IMR-90 (cell line): ENCODE measurements at regions not wholly inside any gene's neighbourhood (a gene's known extent, or its start where the extent isn't known, plus 50 kb on each side); places are given as distances from the start of the nearest gene placed in this dataset.

Experiments
- ATAC-seq: fragments of 200-7000 bp; cut with Tn5 transposase; 2 replicates; pipeline ENCODE4 v1.9.1; 2020; ENCODE audit warnings: low read depth, mild to moderate bottlenecking, moderate library complexity
- BruUV-seq: library from RNA; stranded (reverse); fragments of 400-500 nt; replicated peaks from 2 replicates; lab custom pipeline; 2021; lab: Mats Ljungman, UMichigan
- CTCF ChIA-PET: fragments of 300-600 bp; formaldehyde crosslinking; extraction: SDS; loops from one replicate; lab custom pipeline; 2021; ENCODE audit warnings: antibody characterized with exemption; lab: Yijun Ruan, JAX
- POLR2A ChIA-PET: fragments of 300-600 bp; sonication (Branson Sonifier 250); formaldehyde crosslinking; loops from one replicate; lab custom pipeline; 2022; ENCODE audit warnings: antibody characterized with exemption; ENCODE audit not compliant: unreplicated experiment; lab: Charles Lee
- DNase-seq: peaks from one replicate; pipeline ENCODE4 v3.0.0; 2013
- H2AFZ ChIP-seq: replicated peaks from 2 replicates; pipeline ENCODE3; 2013; ENCODE audit warnings: low read length, mild to moderate bottlenecking; ENCODE audit not compliant: poor library complexity
- H2AK5ac ChIP-seq: 2 replicates; pipeline ENCODE4 v1.6.1; 2013; ENCODE audit warnings: low read depth, low read length, inconsistent platforms
- H2AK9ac ChIP-seq: replicated peaks from 2 replicates; pipeline ENCODE3; 2013; ENCODE audit warnings: mild to moderate bottlenecking, low read depth, low read length, moderate library complexity; ENCODE audit not compliant: poor library complexity
- H2BK120ac ChIP-seq: 2 replicates; pipeline ENCODE4 v1.6.1; 2013; ENCODE audit warnings: low read depth, low read length, inconsistent platforms
- H2BK15ac ChIP-seq: 3 replicates; pipeline ENCODE4 v1.6.1; 2013; ENCODE audit warnings: low read depth, low read length, inconsistent platforms
- H2BK20ac ChIP-seq: 2 replicates; pipeline ENCODE4 v1.6.1; 2013; ENCODE audit warnings: low read depth, mild to moderate bottlenecking, inconsistent platforms, low read length, moderate library complexity
- H2BK5ac ChIP-seq: 2 replicates; pipeline ENCODE4 v1.6.1; 2013; ENCODE audit warnings: mild to moderate bottlenecking, low read depth, low read length, inconsistent platforms; ENCODE audit not compliant: poor library complexity, severe bottlenecking
- H3K14ac ChIP-seq: replicated peaks from 2 replicates; pipeline ENCODE4 v1.6.1; 2013; ENCODE audit warnings: low read depth, low read length, inconsistent platforms
- H3K18ac ChIP-seq: 2 replicates; pipeline ENCODE4 v1.6.1; 2013; ENCODE audit warnings: low read depth, low read length, control low read depth
- H3K23ac ChIP-seq: 2 replicates; pipeline ENCODE4 v1.6.1; 2013; ENCODE audit warnings: low read depth, low read length, inconsistent platforms
- H3K27ac ChIP-seq: 2 replicates; pipeline ENCODE4 v1.5.1; 2013; ENCODE audit warnings: mild to moderate bottlenecking, control low read depth, low read length; ENCODE audit not compliant: insufficient read depth
- H3K27me3 ChIP-seq: 2 replicates; pipeline ENCODE4 v1.6.1; 2013; ENCODE audit warnings: low read length; ENCODE audit not compliant: control insufficient read depth, insufficient read depth
- H3K36me3 ChIP-seq: 2 replicates; pipeline ENCODE4 v1.6.1; 2013; ENCODE audit warnings: low read length, mixed read lengths; ENCODE audit not compliant: control insufficient read depth, insufficient read depth
- H3K4ac ChIP-seq: 2 replicates; pipeline ENCODE4 v1.6.1; 2013; ENCODE audit warnings: low read depth, low read length, inconsistent platforms
- H3K4me1 ChIP-seq: 2 replicates; pipeline ENCODE4 v1.6.1; 2013; ENCODE audit warnings: low read length, mixed read lengths; ENCODE audit not compliant: control insufficient read depth, insufficient read depth
- H3K4me2 ChIP-seq: 2 replicates; pipeline ENCODE4 v1.6.1; 2013; ENCODE audit warnings: low read depth, mild to moderate bottlenecking, control low read depth, low read length, moderate library complexity
- H3K4me3 ChIP-seq: 2 replicates; pipeline ENCODE4 v1.5.1; 2013; ENCODE audit warnings: low read depth, mild to moderate bottlenecking, control low read depth, low read length, moderate library complexity; ENCODE audit not compliant: insufficient read depth
- H3K56ac ChIP-seq: 2 replicates; pipeline ENCODE4 v1.6.1; 2013; ENCODE audit warnings: low read length, inconsistent platforms; ENCODE audit not compliant: insufficient read depth; ENCODE audit errors: extremely low read depth
- H3K79me1 ChIP-seq, 2 experiments: 2 replicates each; pipeline ENCODE4 v1.6.1; 2013; ENCODE audit warnings: low read length in 2 of 2, inconsistent platforms in 1 of 2, low read depth in 1 of 2
- H3K9ac ChIP-seq: 2 replicates; pipeline ENCODE4 v1.6.1; 2013; ENCODE audit warnings: low read depth, low read length, control low read depth
- H3K9me1 ChIP-seq: 2 replicates; pipeline ENCODE4 v1.6.1; 2013; ENCODE audit warnings: low read length, inconsistent platforms; ENCODE audit not compliant: insufficient read depth
- H3K9me3 ChIP-seq: 2 replicates; pipeline ENCODE4 v1.6.1; 2013; ENCODE audit warnings: low read length; ENCODE audit not compliant: control insufficient read depth, insufficient read depth
- H4K20me1 ChIP-seq: 2 replicates; pipeline ENCODE4 v1.6.1; 2013; ENCODE audit warnings: low read length, inconsistent platforms; ENCODE audit not compliant: insufficient read depth
- H4K5ac ChIP-seq: 2 replicates; pipeline ENCODE4 v1.6.1; 2013; ENCODE audit warnings: mild to moderate bottlenecking, low read depth, low read length, control low read depth
- H4K8ac ChIP-seq, 2 experiments: 2 replicates each; pipeline ENCODE4 v1.6.1; 2013; ENCODE audit warnings: low read depth in 2 of 2, low read length in 2 of 2, control low read depth in 1 of 2, inconsistent platforms in 1 of 2
- H4K91ac ChIP-seq: 2 replicates; pipeline ENCODE4 v1.6.1; 2013; ENCODE audit warnings: low read depth, low read length, inconsistent platforms; ENCODE audit not compliant: insufficient read depth
- BHLHE40 ChIP-seq: fragments of 150-350 bp; IDR thresholded peaks from 2 replicates; pipeline ENCODE4 v1.6.1; 2016; ENCODE audit warnings: mild to moderate bottlenecking, low read depth, low read length
- CHD1 ChIP-seq: IDR thresholded peaks from 2 replicates; pipeline ENCODE4 v1.6.1; 2012; ENCODE audit warnings: low read depth, low read length, improper control_type of control experiment
- FOS ChIP-seq: fragments of 150-350 bp; IDR thresholded peaks from 2 replicates; pipeline ENCODE4 v1.6.1; 2016; ENCODE audit warnings: low read depth, low read length
- MAFK ChIP-seq: IDR thresholded peaks from 2 replicates; pipeline ENCODE4 v1.6.1; 2012; ENCODE audit warnings: low read depth, low read length, improper control_type of control experiment
- POLR2A ChIP-seq: IDR thresholded peaks from 2 replicates; pipeline ENCODE4 v1.6.1; 2012; ENCODE audit warnings: mild to moderate bottlenecking, low read depth, low read length
- RAD21 ChIP-seq: IDR thresholded peaks from 2 replicates; pipeline ENCODE4 v1.6.1; 2012; ENCODE audit warnings: low read length, improper control_type of control experiment
- RFX5 ChIP-seq: IDR thresholded peaks from 2 replicates; pipeline ENCODE4 v1.8.0; 2012; ENCODE audit warnings: low read depth, mild to moderate bottlenecking, low read length, moderate library complexity
- SMC3 ChIP-seq: fragments of 150-350 bp; IDR thresholded peaks from 2 replicates; pipeline ENCODE4 v1.6.1; 2016; ENCODE audit warnings: low read depth, mild to moderate bottlenecking, antibody characterized with exemption, low read length, moderate library complexity
- USF2 ChIP-seq: fragments of 150-350 bp; IDR thresholded peaks from 2 replicates; pipeline ENCODE4 v1.6.1; 2017; ENCODE audit warnings: mild to moderate bottlenecking, antibody characterized with exemption, low read length, low read depth
- WGBS, 2 experiments: methylation state at CpG; one replicate each; pipeline versions ENCODE4 v1.1.5 to v1.1.7; 2013; ENCODE audit warnings: missing lambda C conversion rate in 2 of 2; ENCODE audit not compliant: insufficient read length in 1 of 2; ENCODE audit errors: extremely low coverage in 2 of 2; 5-methylcytosine and 5-hydroxymethylcytosine counted together
- dilution Hi-C: fragments of 300-500 bp; cut with HindIII; formaldehyde crosslinking; loops from one replicate; pipeline ENCODE4 v1.14.3; 2018; ENCODE audit warnings: low sequenced_read_pairs; ENCODE audit not compliant: unreplicated experiment
- in situ Hi-C: fragments of 300-500 bp; cut with MboI; formaldehyde crosslinking; loops from 3 replicates; pipeline ENCODE4 v1.14.3; 2019; ENCODE audit warnings: low sequenced_read_pairs, inconsistent platforms, mixed read lengths
- intact Hi-C: fragments of 100-400 bp; cut with micrococcal nuclease; formaldehyde crosslinking; loops from 2 replicates; pipeline ENCODE4 v1.10.0; 2022

- no peak overlapping the region for H3K23ac ChIP-seq
- no peak overlapping the region for H2BK15ac ChIP-seq
- no peak overlapping the region for H2AFZ ChIP-seq
- H3K56ac ChIP-seq: no peak overlapping the region
- no peak overlapping the region for H3K9ac ChIP-seq
- no peak overlapping the region for H4K5ac ChIP-seq
- no peak overlapping the region for H4K8ac ChIP-seq
- H2BK5ac ChIP-seq: no peak overlapping the region
- no peak overlapping the region for H2BK20ac ChIP-seq
- no peak overlapping the region for H3K4me3 ChIP-seq
- no peaks in the 10 kb centered on the region for H3K79me1 ChIP-seq
- peaks cover 13% of the 10 kb centered on the region for H3K9me3 ChIP-seq
- H3K4me1 ChIP-seq: no peaks in the 10 kb centered on the region
- H3K36me3 ChIP-seq: no peaks in the 10 kb centered on the region
- no peaks in the 10 kb centered on the region for H3K27me3 ChIP-seq
- ATAC-seq (no peak), DNase-seq (no peak)
- in situ Hi-C loops (no loop called here), intact Hi-C loops (no loop called here), dilution Hi-C loops (no loop called here)
- no TSS peak for BruUV-seq
- H3K4ac ChIP-seq: no peak overlapping the region
- H4K91ac ChIP-seq: no peak overlapping the region
- H4K20me1 ChIP-seq: no peaks in the 10 kb centered on the region
- H3K14ac ChIP-seq: no peak overlapping the region
- no CpG with 5 or more reads among the region's 5 CpGs for WGBS, 2 experiments
- H3K9me1 ChIP-seq: no peaks in the 10 kb centered on the region
- H2AK9ac ChIP-seq: no peak overlapping the region
- no peak overlapping the region for H2AK5ac ChIP-seq
- no peak overlapping the region for H3K27ac ChIP-seq
- TF ChIP-seq CHD1: no peak
- TF ChIP-seq POLR2A: no peak
- no peak for TF ChIP-seq BHLHE40
- no peak for TF ChIP-seq USF2
- TF ChIP-seq RFX5: no peak
- no peak for TF ChIP-seq RAD21
- TF ChIP-seq SMC3: no peak
- TF ChIP-seq MAFK: no peak
- TF ChIP-seq FOS: no peak
- CTCF ChIA-PET: interaction anchor here (0.5 kb wide), 1 partner anchor 67 kb away, joined by 6 read pairs; no protein-coding TSS in a partner anchor
- H3K18ac ChIP-seq: no peak overlapping the region
- H2BK120ac ChIP-seq: no peak overlapping the region
- POLR2A ChIA-PET: no interaction called here
- no peak overlapping the region for H3K4me2 ChIP-seq
Observed at GRCh38 chr1:73205294-73205973, 923.1 kb upstream of the NEGR1 start.
